Effector memory CD8-positive, alpha-beta T cell (primary cell): ENCODE measurements at regions not wholly inside any gene's neighbourhood (a gene's known extent, or its start where the extent isn't known, plus 50 kb on each side); places are given as distances from the start of the nearest gene placed in this dataset.

Source experiments
- ATAC-seq: fragments of 150-1000 bp; cut with Tn5 transposase; replicated peaks from 2 replicates; pipeline ENCODE4 v1.10.0; 2021; ENCODE audit warnings: mild to moderate bottlenecking, moderate library complexity
- DNase-seq, 3 experiments: peaks; one replicate each; pipeline ENCODE4 v3.0.0; 2021
- H3K27ac Mint-ChIP-seq, 2 donors: one replicate each; pipeline ENCODE4 v1.8.0; 2022; ENCODE audit warnings: mild to moderate bottlenecking in 2 of 2, mixed read lengths in 2 of 2, moderate library complexity in 2 of 2
- H3K27me3 Mint-ChIP-seq, 2 donors: one replicate each; pipeline ENCODE4 v1.8.0; 2022; ENCODE audit warnings: mixed read lengths in 2 of 2
- H3K36me3 Mint-ChIP-seq: one replicate; pipeline ENCODE4 v1.8.0; 2022; ENCODE audit warnings: mild to moderate bottlenecking, moderate library complexity, mixed read lengths; ENCODE audit not compliant: insufficient read depth
- H3K4me1 Mint-ChIP-seq, 2 donors: one replicate each; pipeline ENCODE4 v1.8.0; 2022; ENCODE audit warnings: low read depth in 2 of 2, mixed read lengths in 2 of 2
- H3K4me3 Mint-ChIP-seq, 2 donors: one replicate each; pipeline ENCODE4 v1.8.0; 2022; ENCODE audit warnings: mild to moderate bottlenecking in 2 of 2, mixed read lengths in 2 of 2, moderate library complexity in 2 of 2
- H3K9me3 Mint-ChIP-seq, 2 donors: one replicate each; pipeline ENCODE4 v1.8.0; 2022; ENCODE audit warnings: mixed read lengths in 2 of 2

- DNase-seq (no peak), ATAC-seq (no peak)
- no peak overlapping the region for H3K27ac Mint-ChIP-seq
- no peaks in the 10 kb centered on the region for H3K27me3 Mint-ChIP-seq
- H3K36me3 Mint-ChIP-seq = no peaks in the 10 kb centered on the region
- H3K4me3 Mint-ChIP-seq = no peak overlapping the region
- no peaks in the 10 kb centered on the region for H3K4me1 Mint-ChIP-seq
- peaks cover 14 to 15% of the 10 kb centered on the region in 2 donors for H3K9me3 Mint-ChIP-seq
These were observed 340.2 kb upstream of the ADAMTS9 start for GRCh38 chr3:65028024-65028423.

DNA sequence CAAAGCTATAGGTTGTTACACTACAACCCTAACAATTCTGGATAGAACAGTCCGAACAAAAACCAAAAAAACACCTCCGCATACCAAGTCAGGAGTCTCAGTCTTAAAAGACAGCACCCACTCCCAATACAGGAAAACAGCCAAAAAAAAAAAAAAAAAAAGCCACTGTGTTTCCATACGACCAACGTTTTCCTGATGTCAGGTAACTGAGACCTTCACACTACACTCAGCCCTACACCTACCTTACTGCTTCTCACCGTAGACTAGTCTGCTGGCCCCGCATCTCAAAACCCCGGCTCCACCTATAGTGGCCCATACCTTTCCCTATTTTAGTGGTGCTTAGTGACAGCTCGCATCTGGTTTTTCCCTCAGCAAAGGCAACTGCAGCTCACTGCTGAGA is 339.5 kb upstream of the ADAMTS9 start:
- Mint-ChIP-seq H3K9me3 (peaks cover 14 to 15% of the 10 kb centered on the region in 2 donors), H3K4me3 (no peak overlapping the region), H3K4me1 (no peaks in the 10 kb centered on the region), H3K27ac (no peak overlapping the region), H3K27me3 (no peaks in the 10 kb centered on the region), H3K36me3 (no peaks in the 10 kb centered on the region)
- ATAC-seq = no peak
- DNase-seq = no peak

DNA sequence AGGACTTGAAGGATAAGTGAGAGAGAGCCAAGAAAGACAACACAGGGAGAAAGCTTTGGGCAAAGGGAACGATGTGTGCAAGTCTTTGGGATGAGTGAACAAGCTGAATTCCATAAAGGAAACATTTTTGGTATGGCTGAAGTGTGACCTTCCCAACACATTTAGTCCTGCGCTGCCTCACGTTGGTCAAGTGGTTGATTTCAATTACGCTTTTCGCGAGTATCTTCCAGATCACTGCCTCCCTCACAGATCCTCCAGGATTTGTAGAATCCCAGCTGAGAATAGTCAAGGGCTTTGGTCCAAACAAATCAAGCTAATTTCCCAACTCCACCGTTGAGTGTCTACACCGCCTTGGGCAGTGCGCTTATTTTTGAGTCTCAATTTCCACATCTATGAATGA is 338.4 kb upstream of the ADAMTS9 start:
- Mint-ChIP-seq H3K36me3 (no peaks in the 10 kb centered on the region), H3K4me1 (no peaks in the 10 kb centered on the region), H3K27ac (no peak overlapping the region), H3K27me3 (no peaks in the 10 kb centered on the region), H3K4me3 (no peak overlapping the region), H3K9me3 (peaks cover 14 to 15% of the 10 kb centered on the region in 2 donors)
- DNase-seq (no peak), ATAC-seq (no peak)

GRCh38 chr3:65024148-65024547 is 336.3 kb upstream of the ADAMTS9 start:
- Mint-ChIP-seq H3K4me3 (no peak overlapping the region), H3K27ac (no peak overlapping the region), H3K4me1 (no peaks in the 10 kb centered on the region), H3K36me3 (no peaks in the 10 kb centered on the region), H3K27me3 (no peaks in the 10 kb centered on the region), H3K9me3 (peaks cover 2 to 8% of the 10 kb centered on the region in 2 donors)
- ATAC-seq (no peak), DNase-seq (no peak)

- Mint-ChIP-seq H3K4me3 (no peak overlapping the region), H3K36me3 (no peaks in the 10 kb centered on the region), H3K27ac (no peak overlapping the region), H3K27me3 (no peaks in the 10 kb centered on the region), H3K4me1 (no peaks in the 10 kb centered on the region), H3K9me3 (peaks cover 4 to 7% of the 10 kb centered on the region in 2 donors)
- DNase-seq (no peak), ATAC-seq (no peak)
These were observed 332.7 kb upstream of the ADAMTS9 start for GRCh38 chr3:65020281-65021160.

DNA sequence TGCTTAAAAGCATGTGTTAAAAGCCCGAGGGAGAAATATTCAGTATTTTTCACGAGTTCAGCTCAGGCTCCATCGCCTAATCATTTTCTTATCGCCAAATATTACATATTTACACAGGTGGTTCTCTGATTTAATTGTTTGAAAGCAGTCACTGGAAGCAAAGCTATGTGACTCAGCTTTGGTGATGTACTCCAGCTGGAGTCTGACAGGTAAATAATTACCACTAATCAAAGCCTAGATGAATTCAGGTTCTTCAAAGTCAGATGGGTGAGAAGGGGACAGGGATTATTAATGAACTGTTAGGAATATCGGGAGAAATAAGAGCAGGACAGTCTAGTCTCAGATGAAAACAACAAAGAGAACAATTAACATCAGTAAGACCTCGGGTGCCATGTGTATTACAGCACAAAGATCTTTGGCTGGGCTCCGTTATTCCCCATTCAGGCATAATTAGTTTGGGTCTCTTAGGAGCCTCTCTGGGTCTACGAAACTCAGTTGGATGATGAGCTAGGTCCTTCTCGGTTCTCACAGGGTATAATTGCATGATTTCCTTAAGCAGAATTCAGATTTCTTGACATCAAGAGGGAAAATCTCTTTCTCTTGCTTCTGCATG is 331.7 kb upstream of the ADAMTS9 start:
- ATAC-seq = no peak
- H3K4me1 Mint-ChIP-seq = no peaks in the 10 kb centered on the region
- H3K4me3 Mint-ChIP-seq = no peak overlapping the region
- H3K9me3 Mint-ChIP-seq = peaks cover 2 to 8% of the 10 kb centered on the region in 2 donors
- no peak overlapping the region for H3K27ac Mint-ChIP-seq
- H3K36me3 Mint-ChIP-seq = no peaks in the 10 kb centered on the region
- no peaks in the 10 kb centered on the region for H3K27me3 Mint-ChIP-seq
- no peak for DNase-seq

GRCh38 chr3:65018801-65019200 is 331.0 kb upstream of the ADAMTS9 start:
- Mint-ChIP-seq H3K36me3 (no peaks in the 10 kb centered on the region), H3K9me3 (peaks cover 2 to 15% of the 10 kb centered on the region in 2 donors), H3K4me3 (no peak overlapping the region), H3K27ac (no peak overlapping the region), H3K4me1 (no peaks in the 10 kb centered on the region), H3K27me3 (no peaks in the 10 kb centered on the region)
- no peak for DNase-seq
- no peak for ATAC-seq

DNA sequence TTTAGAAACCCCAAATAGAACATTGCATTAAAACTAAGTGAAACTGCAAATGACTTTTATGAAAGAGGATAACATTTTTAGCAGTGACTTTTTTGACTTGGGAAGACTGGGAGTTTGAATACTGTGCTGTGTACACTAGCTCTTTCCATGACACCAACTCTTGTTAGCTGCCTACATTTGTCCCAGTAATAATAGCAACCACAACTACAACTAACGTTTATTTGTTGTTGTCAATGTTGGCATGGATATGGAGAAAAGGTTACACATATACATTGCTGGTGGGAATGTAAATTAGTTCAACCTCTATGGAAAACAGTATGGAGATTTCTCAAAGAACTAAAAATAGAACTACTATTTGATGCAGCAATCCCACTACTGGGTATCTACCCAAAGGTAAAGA is 329.6 kb upstream of the ADAMTS9 start:
- no peak overlapping the region for H3K4me3 Mint-ChIP-seq
- H3K36me3 Mint-ChIP-seq = no peaks in the 10 kb centered on the region
- no peak overlapping the region for H3K27ac Mint-ChIP-seq
- H3K9me3 Mint-ChIP-seq = peaks cover 5 to 24% of the 10 kb centered on the region in 2 donors
- DNase-seq = no peak
- H3K4me1 Mint-ChIP-seq = no peaks in the 10 kb centered on the region
- H3K27me3 Mint-ChIP-seq = no peaks in the 10 kb centered on the region
- ATAC-seq = no peak

DNA sequence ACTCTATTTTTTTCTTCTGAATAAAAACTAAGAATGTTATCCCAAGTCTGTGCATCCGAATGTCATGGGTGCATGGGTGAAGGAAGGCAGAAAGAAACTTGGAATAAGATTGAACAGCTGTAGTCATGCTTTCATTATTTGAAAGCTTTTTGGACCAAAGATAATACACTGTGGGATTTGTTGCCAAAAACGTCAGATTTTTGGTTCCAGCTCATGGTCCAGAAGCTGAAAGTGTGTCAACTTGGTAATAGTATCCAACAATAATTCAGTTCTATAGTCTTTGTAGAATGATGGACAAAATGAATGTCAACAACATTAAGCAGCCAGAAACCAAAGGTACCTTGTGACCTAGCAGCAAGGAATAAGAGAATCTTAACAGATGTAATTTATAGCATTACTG is 327.9 kb upstream of the ADAMTS9 start:
- H3K36me3 Mint-ChIP-seq = no peaks in the 10 kb centered on the region
- peaks cover 5 to 30% of the 10 kb centered on the region in 2 donors for H3K9me3 Mint-ChIP-seq
- no peaks in the 10 kb centered on the region for H3K4me1 Mint-ChIP-seq
- H3K4me3 Mint-ChIP-seq = no peak overlapping the region
- no peaks in the 10 kb centered on the region for H3K27me3 Mint-ChIP-seq
- ATAC-seq (no peak), DNase-seq (no peak)
- H3K27ac Mint-ChIP-seq = no peak overlapping the region

GRCh38 chr3:65013053-65013452 is 325.3 kb upstream of the ADAMTS9 start:
- no peaks in the 10 kb centered on the region for H3K4me1 Mint-ChIP-seq

DNA sequence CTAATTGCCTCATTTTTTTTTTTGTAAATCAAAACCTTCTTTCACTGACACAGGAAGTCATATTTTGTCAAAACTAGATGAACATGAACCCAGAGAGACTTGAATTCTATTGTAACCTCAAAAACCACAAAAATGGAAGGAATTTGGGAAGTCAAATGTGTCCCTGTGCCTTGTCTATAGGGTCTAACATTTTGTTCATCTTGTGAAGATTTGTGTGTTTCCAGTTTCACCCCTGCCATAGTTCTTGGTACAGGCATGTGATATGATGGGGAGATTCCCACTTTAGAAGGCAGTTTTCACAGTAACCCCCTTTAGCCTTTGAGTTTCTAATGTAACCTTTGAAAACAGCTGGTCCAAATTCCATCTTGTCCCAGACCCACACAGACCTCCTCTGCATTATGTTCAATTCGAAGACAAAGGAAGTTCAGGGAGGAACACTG is 318.5 kb upstream of the ADAMTS9 start:
- no peaks in the 10 kb centered on the region for H3K4me1 Mint-ChIP-seq
- peaks cover 0 to 6% of the 10 kb centered on the region in 2 donors for H3K9me3 Mint-ChIP-seq
- no peaks in the 10 kb centered on the region for H3K36me3 Mint-ChIP-seq
- H3K4me3 Mint-ChIP-seq = no peak overlapping the region
- no peaks in the 10 kb centered on the region for H3K27me3 Mint-ChIP-seq
- H3K27ac Mint-ChIP-seq = no peak overlapping the region
- no peak for DNase-seq
- ATAC-seq = no peak

More at GRCh38 chr3:65013053-65013452, 325.3 kb upstream of the ADAMTS9 start:
- DNase-seq = no peak
- no peak overlapping the region for H3K4me3 Mint-ChIP-seq
- H3K36me3 Mint-ChIP-seq = no peaks in the 10 kb centered on the region
- peaks cover 5 to 23% of the 10 kb centered on the region in 2 donors for H3K9me3 Mint-ChIP-seq
- no peak overlapping the region for H3K27ac Mint-ChIP-seq
- no peaks in the 10 kb centered on the region for H3K27me3 Mint-ChIP-seq
- ATAC-seq = no peak

DNA sequence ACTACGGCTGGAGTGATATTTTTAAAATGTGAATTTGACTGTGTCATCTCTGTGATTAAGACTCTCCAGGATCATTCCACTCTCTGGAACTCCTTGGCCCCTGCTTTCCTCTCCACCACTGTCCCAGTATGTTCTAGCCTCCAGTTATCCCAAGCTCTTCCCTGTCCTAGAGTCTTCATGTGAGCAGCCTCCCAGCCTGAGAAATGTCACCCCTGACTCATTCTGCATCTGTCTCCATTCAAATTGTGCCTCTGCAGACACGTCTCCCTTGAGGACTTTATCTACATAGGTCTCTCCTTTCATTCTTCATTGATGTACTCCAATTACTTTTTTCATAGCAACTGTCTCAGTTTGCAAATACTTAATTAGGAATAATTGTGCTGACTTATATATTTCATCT is 317.7 kb upstream of the ADAMTS9 start:
- ATAC-seq (no peak), DNase-seq (no peak)
- no peaks in the 10 kb centered on the region for H3K27me3 Mint-ChIP-seq
- H3K4me3 Mint-ChIP-seq = no peak overlapping the region
- no peak overlapping the region for H3K27ac Mint-ChIP-seq
- no peaks in the 10 kb centered on the region for H3K36me3 Mint-ChIP-seq
- H3K9me3 Mint-ChIP-seq = peaks cover 0 to 6% of the 10 kb centered on the region in 2 donors
- H3K4me1 Mint-ChIP-seq = no peaks in the 10 kb centered on the region

- H3K36me3 Mint-ChIP-seq = no peaks in the 10 kb centered on the region
- H3K27ac Mint-ChIP-seq = no peak overlapping the region
- no peaks in the 10 kb centered on the region for H3K27me3 Mint-ChIP-seq
- H3K4me1 Mint-ChIP-seq = no peaks in the 10 kb centered on the region
- peaks cover 0 to 6% of the 10 kb centered on the region in 2 donors for H3K9me3 Mint-ChIP-seq
- H3K4me3 Mint-ChIP-seq = no peak overlapping the region
- ATAC-seq (no peak), DNase-seq (no peak)
These were observed 317.0 kb upstream of the ADAMTS9 start for GRCh38 chr3:65004795-65005295.

GRCh38 chr3:65004306-65004705 is 316.5 kb upstream of the ADAMTS9 start:
- Mint-ChIP-seq H3K36me3 (no peaks in the 10 kb centered on the region), H3K27me3 (no peaks in the 10 kb centered on the region), H3K9me3 (peaks cover 0 to 6% of the 10 kb centered on the region in 2 donors), H3K27ac (no peak overlapping the region), H3K4me3 (no peak overlapping the region), H3K4me1 (no peaks in the 10 kb centered on the region)
- no peak for DNase-seq
- no peak for ATAC-seq
